IMR-90 (cell line): ENCODE measurements at regions not wholly inside any gene's neighbourhood (a gene's known extent, or its start where the extent isn't known, plus 50 kb on each side); places are given as distances from the start of the nearest gene placed in this dataset.

Source experiments
- ATAC-seq: fragments of 200-7000 bp; cut with Tn5 transposase; 2 replicates; pipeline ENCODE4 v1.9.1; 2020; ENCODE audit warnings: low read depth, mild to moderate bottlenecking, moderate library complexity
- BruUV-seq: library from RNA; stranded (reverse); fragments of 400-500 nt; replicated peaks from 2 replicates; lab custom pipeline; 2021; lab: Mats Ljungman, UMichigan
- CTCF ChIA-PET: fragments of 300-600 bp; formaldehyde crosslinking; extraction: SDS; loops from one replicate; lab custom pipeline; 2021; ENCODE audit warnings: antibody characterized with exemption; lab: Yijun Ruan, JAX
- POLR2A ChIA-PET: fragments of 300-600 bp; sonication (Branson Sonifier 250); formaldehyde crosslinking; loops from one replicate; lab custom pipeline; 2022; ENCODE audit warnings: antibody characterized with exemption; ENCODE audit not compliant: unreplicated experiment; lab: Charles Lee
- DNase-seq: peaks from one replicate; pipeline ENCODE4 v3.0.0; 2013
- H2AFZ ChIP-seq: replicated peaks from 2 replicates; pipeline ENCODE3; 2013; ENCODE audit warnings: low read length, mild to moderate bottlenecking; ENCODE audit not compliant: poor library complexity
- H2AK5ac ChIP-seq: 2 replicates; pipeline ENCODE4 v1.6.1; 2013; ENCODE audit warnings: low read depth, low read length, inconsistent platforms
- H2AK9ac ChIP-seq: replicated peaks from 2 replicates; pipeline ENCODE3; 2013; ENCODE audit warnings: mild to moderate bottlenecking, low read depth, low read length, moderate library complexity; ENCODE audit not compliant: poor library complexity
- H2BK120ac ChIP-seq: 2 replicates; pipeline ENCODE4 v1.6.1; 2013; ENCODE audit warnings: low read depth, low read length, inconsistent platforms
- H2BK15ac ChIP-seq: 3 replicates; pipeline ENCODE4 v1.6.1; 2013; ENCODE audit warnings: low read depth, low read length, inconsistent platforms
- H2BK20ac ChIP-seq: 2 replicates; pipeline ENCODE4 v1.6.1; 2013; ENCODE audit warnings: low read depth, mild to moderate bottlenecking, inconsistent platforms, low read length, moderate library complexity
- H2BK5ac ChIP-seq: 2 replicates; pipeline ENCODE4 v1.6.1; 2013; ENCODE audit warnings: mild to moderate bottlenecking, low read depth, low read length, inconsistent platforms; ENCODE audit not compliant: poor library complexity, severe bottlenecking
- H3K14ac ChIP-seq: replicated peaks from 2 replicates; pipeline ENCODE4 v1.6.1; 2013; ENCODE audit warnings: low read depth, low read length, inconsistent platforms
- H3K18ac ChIP-seq: 2 replicates; pipeline ENCODE4 v1.6.1; 2013; ENCODE audit warnings: low read depth, low read length, control low read depth
- H3K23ac ChIP-seq: 2 replicates; pipeline ENCODE4 v1.6.1; 2013; ENCODE audit warnings: low read depth, low read length, inconsistent platforms
- H3K27ac ChIP-seq: 2 replicates; pipeline ENCODE4 v1.5.1; 2013; ENCODE audit warnings: mild to moderate bottlenecking, control low read depth, low read length; ENCODE audit not compliant: insufficient read depth
- H3K27me3 ChIP-seq: 2 replicates; pipeline ENCODE4 v1.6.1; 2013; ENCODE audit warnings: low read length; ENCODE audit not compliant: control insufficient read depth, insufficient read depth
- H3K36me3 ChIP-seq: 2 replicates; pipeline ENCODE4 v1.6.1; 2013; ENCODE audit warnings: low read length, mixed read lengths; ENCODE audit not compliant: control insufficient read depth, insufficient read depth
- H3K4ac ChIP-seq: 2 replicates; pipeline ENCODE4 v1.6.1; 2013; ENCODE audit warnings: low read depth, low read length, inconsistent platforms
- H3K4me1 ChIP-seq: 2 replicates; pipeline ENCODE4 v1.6.1; 2013; ENCODE audit warnings: low read length, mixed read lengths; ENCODE audit not compliant: control insufficient read depth, insufficient read depth
- H3K4me2 ChIP-seq: 2 replicates; pipeline ENCODE4 v1.6.1; 2013; ENCODE audit warnings: low read depth, mild to moderate bottlenecking, control low read depth, low read length, moderate library complexity
- H3K4me3 ChIP-seq: 2 replicates; pipeline ENCODE4 v1.5.1; 2013; ENCODE audit warnings: low read depth, mild to moderate bottlenecking, control low read depth, low read length, moderate library complexity; ENCODE audit not compliant: insufficient read depth
- H3K56ac ChIP-seq: 2 replicates; pipeline ENCODE4 v1.6.1; 2013; ENCODE audit warnings: low read length, inconsistent platforms; ENCODE audit not compliant: insufficient read depth; ENCODE audit errors: extremely low read depth
- H3K79me1 ChIP-seq, 2 experiments: 2 replicates each; pipeline ENCODE4 v1.6.1; 2013; ENCODE audit warnings: low read length in 2 of 2, inconsistent platforms in 1 of 2, low read depth in 1 of 2
- H3K9ac ChIP-seq: 2 replicates; pipeline ENCODE4 v1.6.1; 2013; ENCODE audit warnings: low read depth, low read length, control low read depth
- H3K9me1 ChIP-seq: 2 replicates; pipeline ENCODE4 v1.6.1; 2013; ENCODE audit warnings: low read length, inconsistent platforms; ENCODE audit not compliant: insufficient read depth
- H3K9me3 ChIP-seq: 2 replicates; pipeline ENCODE4 v1.6.1; 2013; ENCODE audit warnings: low read length; ENCODE audit not compliant: control insufficient read depth, insufficient read depth
- H4K20me1 ChIP-seq: 2 replicates; pipeline ENCODE4 v1.6.1; 2013; ENCODE audit warnings: low read length, inconsistent platforms; ENCODE audit not compliant: insufficient read depth
- H4K5ac ChIP-seq: 2 replicates; pipeline ENCODE4 v1.6.1; 2013; ENCODE audit warnings: mild to moderate bottlenecking, low read depth, low read length, control low read depth
- H4K8ac ChIP-seq, 2 experiments: 2 replicates each; pipeline ENCODE4 v1.6.1; 2013; ENCODE audit warnings: low read depth in 2 of 2, low read length in 2 of 2, control low read depth in 1 of 2, inconsistent platforms in 1 of 2
- H4K91ac ChIP-seq: 2 replicates; pipeline ENCODE4 v1.6.1; 2013; ENCODE audit warnings: low read depth, low read length, inconsistent platforms; ENCODE audit not compliant: insufficient read depth
- BHLHE40 ChIP-seq: fragments of 150-350 bp; IDR thresholded peaks from 2 replicates; pipeline ENCODE4 v1.6.1; 2016; ENCODE audit warnings: mild to moderate bottlenecking, low read depth, low read length
- CEBPB ChIP-seq: IDR thresholded peaks from 2 replicates; pipeline ENCODE4 v1.6.1; 2012; ENCODE audit warnings: low read depth, low read length, improper control_type of control experiment
- CHD1 ChIP-seq: IDR thresholded peaks from 2 replicates; pipeline ENCODE4 v1.6.1; 2012; ENCODE audit warnings: low read depth, low read length, improper control_type of control experiment
- ELK1 ChIP-seq: fragments of 150-350 bp; IDR thresholded peaks from 2 replicates; pipeline ENCODE4 v1.6.1; 2016; ENCODE audit warnings: low read depth, mild to moderate bottlenecking, low read length, moderate library complexity, borderline replicate concordance
- FOS ChIP-seq: fragments of 150-350 bp; IDR thresholded peaks from 2 replicates; pipeline ENCODE4 v1.6.1; 2016; ENCODE audit warnings: low read depth, low read length
- MAFK ChIP-seq: IDR thresholded peaks from 2 replicates; pipeline ENCODE4 v1.6.1; 2012; ENCODE audit warnings: low read depth, low read length, improper control_type of control experiment
- MAZ ChIP-seq: IDR thresholded peaks from 2 replicates; pipeline ENCODE4 v1.6.1; 2012; ENCODE audit warnings: low read depth, mild to moderate bottlenecking, low read length, improper control_type of control experiment, moderate library complexity, borderline replicate concordance
- MXI1 ChIP-seq: IDR thresholded peaks from 2 replicates; pipeline ENCODE4 v1.6.1; 2012; ENCODE audit warnings: low read depth, mild to moderate bottlenecking, low read length, moderate library complexity, borderline replicate concordance
- NFE2L2 ChIP-seq: fragments of 150-350 bp; IDR thresholded peaks from 2 replicates; pipeline ENCODE4 v1.6.1; 2016; ENCODE audit warnings: low read depth, mild to moderate bottlenecking, low read length
- POLR2A ChIP-seq: IDR thresholded peaks from 2 replicates; pipeline ENCODE4 v1.6.1; 2012; ENCODE audit warnings: mild to moderate bottlenecking, low read depth, low read length
- RAD21 ChIP-seq: IDR thresholded peaks from 2 replicates; pipeline ENCODE4 v1.6.1; 2012; ENCODE audit warnings: low read length, improper control_type of control experiment
- RCOR1 ChIP-seq: IDR thresholded peaks from 2 replicates; pipeline ENCODE4 v1.6.1; 2012; ENCODE audit warnings: mild to moderate bottlenecking, low read length, improper control_type of control experiment; ENCODE audit not compliant: insufficient replicate concordance
- RFX5 ChIP-seq: IDR thresholded peaks from 2 replicates; pipeline ENCODE4 v1.8.0; 2012; ENCODE audit warnings: low read depth, mild to moderate bottlenecking, low read length, moderate library complexity
- SMC3 ChIP-seq: fragments of 150-350 bp; IDR thresholded peaks from 2 replicates; pipeline ENCODE4 v1.6.1; 2016; ENCODE audit warnings: low read depth, mild to moderate bottlenecking, antibody characterized with exemption, low read length, moderate library complexity
- WGBS, 2 experiments: methylation state at CpG; one replicate each; pipeline versions ENCODE4 v1.1.5 to v1.1.7; 2013; ENCODE audit warnings: missing lambda C conversion rate in 2 of 2; ENCODE audit not compliant: insufficient read length in 1 of 2; ENCODE audit errors: extremely low coverage in 2 of 2; 5-methylcytosine and 5-hydroxymethylcytosine counted together
- dilution Hi-C: fragments of 300-500 bp; cut with HindIII; formaldehyde crosslinking; loops from one replicate; pipeline ENCODE4 v1.14.3; 2018; ENCODE audit warnings: low sequenced_read_pairs; ENCODE audit not compliant: unreplicated experiment
- in situ Hi-C: fragments of 300-500 bp; cut with MboI; formaldehyde crosslinking; loops from 3 replicates; pipeline ENCODE4 v1.14.3; 2019; ENCODE audit warnings: low sequenced_read_pairs, inconsistent platforms, mixed read lengths
- intact Hi-C: fragments of 100-400 bp; cut with micrococcal nuclease; formaldehyde crosslinking; loops from 2 replicates; pipeline ENCODE4 v1.10.0; 2022
- TF ChIP-seq, protein P1 (sequence below): conservative IDR thresholded peaks from 2 replicates; pipeline ENCODE4 v1.5.1; 2012; ENCODE audit warnings: mild to moderate bottlenecking, low read depth, low read length, improper control_type of control experiment
- TF ChIP-seq, protein P2 (sequence below): fragments of 150-350 bp; IDR thresholded peaks from 2 replicates; pipeline ENCODE4 v1.6.1; 2017; ENCODE audit warnings: mild to moderate bottlenecking, antibody characterized with exemption, low read length, low read depth

DNA sequence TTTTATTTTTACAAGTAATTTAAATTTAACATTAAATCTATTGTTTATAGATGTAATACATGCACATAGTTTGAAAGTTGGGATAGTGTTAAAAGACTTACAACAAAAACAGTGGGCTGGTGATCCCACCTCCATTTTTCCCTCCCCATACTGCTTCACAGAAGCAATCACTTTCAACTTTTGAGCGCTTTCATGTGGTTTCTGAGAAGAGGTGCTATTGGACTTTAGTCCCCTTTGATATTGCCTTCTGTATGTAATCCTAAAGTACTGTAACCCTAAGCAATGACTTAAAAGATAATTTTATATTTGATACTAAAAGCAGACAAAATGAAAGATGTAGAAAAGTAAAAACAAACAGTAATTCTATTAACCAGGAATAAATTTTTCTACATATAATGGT is 88.1 kb upstream of the FAM171A1 start:
- no peak overlapping the region for H2AK5ac ChIP-seq
- no peak overlapping the region for H4K5ac ChIP-seq
- peaks cover 7% of the 10 kb centered on the region for H3K9me1 ChIP-seq
- dilution Hi-C loops (no loop called here), intact Hi-C loops (no loop called here), in situ Hi-C loops (no loop called here)
- no peak overlapping the region for H2BK5ac ChIP-seq
- no CpG with 5 or more reads among the region's 1 CpG for WGBS, 2 experiments
- TF ChIP-seq MAZ (no peak), ELK1 (no peak), BHLHE40 (no peak), MXI1 (no peak), RCOR1 (no peak), POLR2A (no peak), SMC3 (no peak), CHD1 (no peak), MAFK (no peak), RFX5 (no peak), NFE2L2 (no peak), CEBPB (no peak), FOS (no peak), RAD21 (no peak)
- TF ChIP-seq, protein P1, sequence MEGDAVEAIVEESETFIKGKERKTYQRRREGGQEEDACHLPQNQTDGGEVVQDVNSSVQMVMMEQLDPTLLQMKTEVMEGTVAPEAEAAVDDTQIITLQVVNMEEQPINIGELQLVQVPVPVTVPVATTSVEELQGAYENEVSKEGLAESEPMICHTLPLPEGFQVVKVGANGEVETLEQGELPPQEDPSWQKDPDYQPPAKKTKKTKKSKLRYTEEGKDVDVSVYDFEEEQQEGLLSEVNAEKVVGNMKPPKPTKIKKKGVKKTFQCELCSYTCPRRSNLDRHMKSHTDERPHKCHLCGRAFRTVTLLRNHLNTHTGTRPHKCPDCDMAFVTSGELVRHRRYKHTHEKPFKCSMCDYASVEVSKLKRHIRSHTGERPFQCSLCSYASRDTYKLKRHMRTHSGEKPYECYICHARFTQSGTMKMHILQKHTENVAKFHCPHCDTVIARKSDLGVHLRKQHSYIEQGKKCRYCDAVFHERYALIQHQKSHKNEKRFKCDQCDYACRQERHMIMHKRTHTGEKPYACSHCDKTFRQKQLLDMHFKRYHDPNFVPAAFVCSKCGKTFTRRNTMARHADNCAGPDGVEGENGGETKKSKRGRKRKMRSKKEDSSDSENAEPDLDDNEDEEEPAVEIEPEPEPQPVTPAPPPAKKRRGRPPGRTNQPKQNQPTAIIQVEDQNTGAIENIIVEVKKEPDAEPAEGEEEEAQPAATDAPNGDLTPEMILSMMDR = no peak
- TF ChIP-seq, protein P2, sequence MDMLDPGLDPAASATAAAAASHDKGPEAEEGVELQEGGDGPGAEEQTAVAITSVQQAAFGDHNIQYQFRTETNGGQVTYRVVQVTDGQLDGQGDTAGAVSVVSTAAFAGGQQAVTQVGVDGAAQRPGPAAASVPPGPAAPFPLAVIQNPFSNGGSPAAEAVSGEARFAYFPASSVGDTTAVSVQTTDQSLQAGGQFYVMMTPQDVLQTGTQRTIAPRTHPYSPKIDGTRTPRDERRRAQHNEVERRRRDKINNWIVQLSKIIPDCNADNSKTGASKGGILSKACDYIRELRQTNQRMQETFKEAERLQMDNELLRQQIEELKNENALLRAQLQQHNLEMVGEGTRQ = no peak
- H4K8ac ChIP-seq = no peak overlapping the region
- peaks cover 6% of the 10 kb centered on the region for H3K27me3 ChIP-seq
- no peak overlapping the region for H3K23ac ChIP-seq
- no peaks in the 10 kb centered on the region for H3K36me3 ChIP-seq
- DNase-seq = no peak
- no peak overlapping the region for H3K4ac ChIP-seq
- POLR2A ChIA-PET = no interaction called here
- H2BK20ac ChIP-seq = no peak overlapping the region
- H3K27ac ChIP-seq = no peak overlapping the region
- H2AFZ ChIP-seq = no peak overlapping the region
- H4K91ac ChIP-seq = no peak overlapping the region
- H3K9ac ChIP-seq = no peak overlapping the region
- CTCF ChIA-PET = interaction anchor here (0.6 kb wide), 1 partner anchor 12 kb away, joined by 5 read pairs; no protein-coding TSS in a partner anchor
- no peak overlapping the region for H3K4me2 ChIP-seq
- H3K56ac ChIP-seq = no peak overlapping the region
- H2AK9ac ChIP-seq = no peak overlapping the region
- peaks cover 5% of the 10 kb centered on the region for H3K4me1 ChIP-seq
- no peaks in the 10 kb centered on the region; the same call in 1 of the 2 replicates for H4K20me1 ChIP-seq
- H3K79me1 ChIP-seq = no peaks in the 10 kb centered on the region
- no peak overlapping the region for H3K18ac ChIP-seq
- H3K9me3 ChIP-seq = peaks cover 2% of the 10 kb centered on the region
- no peak overlapping the region for H2BK120ac ChIP-seq
- no peak overlapping the region for H3K14ac ChIP-seq
- BruUV-seq = no TSS peak
- ATAC-seq = no peak
- H2BK15ac ChIP-seq = no peak overlapping the region
- no peak overlapping the region for H3K4me3 ChIP-seq
